ENCODE measurements at regions not wholly inside any gene's neighbourhood (a gene's known extent, or its start where the extent isn't known, plus 50 kb on each side); places are given as distances from the start of the nearest gene placed in this dataset.
"Not testable (repeated sequence)": the region's sequence is repeated elsewhere in the genome, so short reads cannot be mapped to it uniquely, and the experiment has no call there.

- H4K8ac ChIP-seq (ENCODE audit: low read depth in 2 of 2, low read length in 2 of 2); H3K14ac ChIP-seq (replicated peaks; ENCODE audit: low read depth, low read length); intact Hi-C loops (cut with micrococcal nuclease); H3K4me1 ChIP-seq (ENCODE audit: control insufficient read depth, insufficient read depth, low read length); H3K4ac ChIP-seq (ENCODE audit: low read depth, low read length); H4K20me1 ChIP-seq (ENCODE audit: insufficient read depth, low read length); H3K18ac ChIP-seq (ENCODE audit: low read depth, low read length); BruUV-seq (replicated peaks); H3K4me2 ChIP-seq (ENCODE audit: low read depth, low read length); H2BK120ac ChIP-seq (ENCODE audit: low read depth, low read length); ATAC-seq (ENCODE audit: low read depth); H2BK15ac ChIP-seq (ENCODE audit: low read depth, low read length); H3K9ac ChIP-seq (ENCODE audit: low read depth, low read length); in situ Hi-C loops (cut with MboI; ENCODE audit: low sequenced_read_pairs); H3K27me3 ChIP-seq (ENCODE audit: control insufficient read depth, insufficient read depth, low read length); DNase-seq; H2AK9ac ChIP-seq (replicated peaks; ENCODE audit: low read depth, low read length, poor library complexity); dilution Hi-C loops (cut with HindIII; ENCODE audit: low sequenced_read_pairs, unreplicated experiment); H2BK5ac ChIP-seq (ENCODE audit: low read depth, low read length, poor library complexity, severe bottlenecking); H3K4me3 ChIP-seq (ENCODE audit: insufficient read depth, low read depth, low read length); H3K56ac ChIP-seq (ENCODE audit: extremely low read depth, insufficient read depth, low read length); H3K9me1 ChIP-seq (ENCODE audit: insufficient read depth, low read length); H3K36me3 ChIP-seq (ENCODE audit: control insufficient read depth, insufficient read depth, low read length); POLR2A ChIA-PET (ENCODE audit: unreplicated experiment); H4K5ac ChIP-seq (ENCODE audit: low read depth, low read length); CTCF ChIA-PET; H4K91ac ChIP-seq (ENCODE audit: insufficient read depth, low read depth, low read length); H2AK5ac ChIP-seq (ENCODE audit: low read depth, low read length); H3K79me1 ChIP-seq (ENCODE audit: low read depth in 1 of 2, low read length in 2 of 2); H2BK20ac ChIP-seq (ENCODE audit: low read depth, low read length); H2AFZ ChIP-seq (replicated peaks; ENCODE audit: low read length, poor library complexity); H3K23ac ChIP-seq (ENCODE audit: low read depth, low read length); H3K27ac ChIP-seq (ENCODE audit: insufficient read depth, low read length): not testable (repeated sequence)
- 64% methylated on average over 8 of the region's 10 CpGs; no CpG with 5 or more reads in 1 of the 2 experiments for WGBS, 2 experiments (ENCODE audit: extremely low coverage in 2 of 2, insufficient read length in 1 of 2)
- peaks cover 78% of the 10 kb centered on the region for H3K9me3 ChIP-seq (ENCODE audit: control insufficient read depth, insufficient read depth, low read length)
Observed at GRCh38 chr15:20343395-20344211, 198.0 kb downstream of the GOLGA6L6 start.

GRCh38 chr15:20342601-20343394 lies 198.8 kb downstream of the GOLGA6L6 start:
- dilution Hi-C loops (cut with HindIII; ENCODE audit: low sequenced_read_pairs, unreplicated experiment), result not testable (repeated sequence)

More at GRCh38 chr15:20342601-20343394, 198.8 kb downstream of the GOLGA6L6 start:
- H2BK120ac ChIP-seq (ENCODE audit: low read depth, low read length); H4K5ac ChIP-seq (ENCODE audit: low read depth, low read length); H4K91ac ChIP-seq (ENCODE audit: insufficient read depth, low read depth, low read length); ATAC-seq (ENCODE audit: low read depth); H2AFZ ChIP-seq (replicated peaks; ENCODE audit: low read length, poor library complexity); H3K23ac ChIP-seq (ENCODE audit: low read depth, low read length); H4K8ac ChIP-seq (ENCODE audit: low read depth in 2 of 2, low read length in 2 of 2); H3K36me3 ChIP-seq (ENCODE audit: control insufficient read depth, insufficient read depth, low read length); H3K4me1 ChIP-seq (ENCODE audit: control insufficient read depth, insufficient read depth, low read length); H3K27me3 ChIP-seq (ENCODE audit: control insufficient read depth, insufficient read depth, low read length); H3K14ac ChIP-seq (replicated peaks; ENCODE audit: low read depth, low read length); H3K18ac ChIP-seq (ENCODE audit: low read depth, low read length); H2AK9ac ChIP-seq (replicated peaks; ENCODE audit: low read depth, low read length, poor library complexity); H2AK5ac ChIP-seq (ENCODE audit: low read depth, low read length); H3K56ac ChIP-seq (ENCODE audit: extremely low read depth, insufficient read depth, low read length); H2BK20ac ChIP-seq (ENCODE audit: low read depth, low read length); H3K9ac ChIP-seq (ENCODE audit: low read depth, low read length); intact Hi-C loops (cut with micrococcal nuclease); H2BK5ac ChIP-seq (ENCODE audit: low read depth, low read length, poor library complexity, severe bottlenecking); H3K4ac ChIP-seq (ENCODE audit: low read depth, low read length); POLR2A ChIA-PET (ENCODE audit: unreplicated experiment); H2BK15ac ChIP-seq (ENCODE audit: low read depth, low read length); H4K20me1 ChIP-seq (ENCODE audit: insufficient read depth, low read length); H3K9me1 ChIP-seq (ENCODE audit: insufficient read depth, low read length); BruUV-seq (replicated peaks); H3K4me3 ChIP-seq (ENCODE audit: insufficient read depth, low read depth, low read length); DNase-seq; CTCF ChIA-PET; H3K27ac ChIP-seq (ENCODE audit: insufficient read depth, low read length); H3K79me1 ChIP-seq (ENCODE audit: low read depth in 1 of 2, low read length in 2 of 2); H3K4me2 ChIP-seq (ENCODE audit: low read depth, low read length); in situ Hi-C loops (cut with MboI; ENCODE audit: low sequenced_read_pairs): not testable (repeated sequence)
- 28% methylated on average over 3 of the region's 4 CpGs; no CpG with 5 or more reads in 1 of the 2 experiments for WGBS, 2 experiments (ENCODE audit: extremely low coverage in 2 of 2, insufficient read length in 1 of 2)
- peaks cover 72% of the 10 kb centered on the region for H3K9me3 ChIP-seq (ENCODE audit: control insufficient read depth, insufficient read depth, low read length)
